ENCODE measurements at regions not wholly inside any gene's neighbourhood (a gene's known extent, or its start where the extent isn't known, plus 50 kb on each side); places are given as distances from the start of the nearest gene placed in this dataset.

DNA sequence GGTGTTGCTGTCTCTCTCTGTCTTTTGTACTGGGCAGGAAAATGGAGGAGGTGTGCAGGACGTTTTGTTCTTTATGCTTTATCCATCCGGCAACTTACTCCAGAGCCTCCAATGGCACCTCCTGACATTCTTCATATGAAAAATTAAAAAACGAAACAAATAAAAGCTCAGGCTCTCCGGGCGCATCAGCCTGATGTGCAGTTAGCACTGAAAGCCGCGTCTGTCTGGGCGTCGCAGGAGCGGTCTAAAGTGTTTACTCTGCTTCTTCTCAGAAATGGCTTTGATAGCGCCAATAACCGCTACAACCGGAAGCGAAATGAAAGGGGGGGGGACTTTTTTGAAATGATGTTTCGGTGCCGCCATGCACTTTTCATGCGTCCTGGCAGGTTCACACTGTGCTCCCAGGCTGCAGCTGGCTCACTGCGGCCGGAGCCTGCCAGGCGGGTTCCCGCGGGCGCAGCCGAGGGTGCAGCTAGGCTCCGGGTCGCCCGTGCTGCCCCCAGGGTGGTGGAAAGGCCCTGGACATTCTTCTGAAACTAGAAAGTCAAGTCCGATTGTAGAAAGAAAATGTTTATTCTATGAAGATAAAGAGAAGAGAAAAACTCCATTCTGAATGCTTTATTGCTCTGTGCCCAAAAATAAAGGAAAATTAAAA lies 407.7 kb upstream of the IRX1 start:
- TF ChIP-seq, protein P1, sequence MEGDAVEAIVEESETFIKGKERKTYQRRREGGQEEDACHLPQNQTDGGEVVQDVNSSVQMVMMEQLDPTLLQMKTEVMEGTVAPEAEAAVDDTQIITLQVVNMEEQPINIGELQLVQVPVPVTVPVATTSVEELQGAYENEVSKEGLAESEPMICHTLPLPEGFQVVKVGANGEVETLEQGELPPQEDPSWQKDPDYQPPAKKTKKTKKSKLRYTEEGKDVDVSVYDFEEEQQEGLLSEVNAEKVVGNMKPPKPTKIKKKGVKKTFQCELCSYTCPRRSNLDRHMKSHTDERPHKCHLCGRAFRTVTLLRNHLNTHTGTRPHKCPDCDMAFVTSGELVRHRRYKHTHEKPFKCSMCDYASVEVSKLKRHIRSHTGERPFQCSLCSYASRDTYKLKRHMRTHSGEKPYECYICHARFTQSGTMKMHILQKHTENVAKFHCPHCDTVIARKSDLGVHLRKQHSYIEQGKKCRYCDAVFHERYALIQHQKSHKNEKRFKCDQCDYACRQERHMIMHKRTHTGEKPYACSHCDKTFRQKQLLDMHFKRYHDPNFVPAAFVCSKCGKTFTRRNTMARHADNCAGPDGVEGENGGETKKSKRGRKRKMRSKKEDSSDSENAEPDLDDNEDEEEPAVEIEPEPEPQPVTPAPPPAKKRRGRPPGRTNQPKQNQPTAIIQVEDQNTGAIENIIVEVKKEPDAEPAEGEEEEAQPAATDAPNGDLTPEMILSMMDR (IDR thresholded peaks at IDR 0.05) = no peak
- no peak for TF ChIP-seq EZH2 (IDR thresholded peaks at IDR 0.05; ENCODE audit: borderline replicate concordance, insufficient read depth, low read depth, low read length, poor library complexity, severe bottlenecking)
